Activated CD8-positive, alpha-beta memory T cell treated with anti-CD3 and anti-CD28 coated beads for 1 hour (primary cell): ENCODE measurements at regions not wholly inside any gene's neighbourhood (a gene's known extent, or its start where the extent isn't known, plus 50 kb on each side); places are given as distances from the start of the nearest gene placed in this dataset.
"Not testable (repeated sequence)": the region's sequence is repeated elsewhere in the genome, so short reads cannot be mapped to it uniquely, and the experiment has no call there.

Experiments used
- DNase-seq, 2 donors: peaks; one replicate each; pipeline ENCODE4 v3.0.0-alpha.2; 2020; ENCODE audit warnings: low read depth in 1 of 2; ENCODE audit errors: extremely low read depth in 1 of 2

- no peak for DNase-seq
Observed at GRCh38 chr5:175347931-175348330, 96.1 kb downstream of the DRD1 start.

DNA sequence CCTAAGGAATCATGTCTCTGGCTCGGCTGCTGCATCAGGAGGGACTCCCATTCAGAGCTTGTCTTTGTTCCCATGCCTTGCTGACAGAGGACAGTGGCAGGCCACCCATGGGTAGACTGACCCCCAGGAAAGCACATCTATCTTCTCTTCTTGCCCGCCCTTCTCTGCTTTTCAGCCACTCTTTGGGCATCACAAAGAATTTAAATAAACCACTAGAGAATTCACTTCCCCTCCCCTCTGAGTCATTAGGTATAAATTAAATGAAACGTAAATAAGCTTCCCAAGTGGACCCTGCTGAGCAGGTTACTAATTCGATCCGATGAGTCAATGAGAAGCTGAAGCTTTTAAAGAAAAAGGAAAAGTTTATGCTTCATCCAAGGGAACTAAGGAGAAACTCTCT lies 97.0 kb downstream of the DRD1 start:
- no peak for DNase-seq

DNA sequence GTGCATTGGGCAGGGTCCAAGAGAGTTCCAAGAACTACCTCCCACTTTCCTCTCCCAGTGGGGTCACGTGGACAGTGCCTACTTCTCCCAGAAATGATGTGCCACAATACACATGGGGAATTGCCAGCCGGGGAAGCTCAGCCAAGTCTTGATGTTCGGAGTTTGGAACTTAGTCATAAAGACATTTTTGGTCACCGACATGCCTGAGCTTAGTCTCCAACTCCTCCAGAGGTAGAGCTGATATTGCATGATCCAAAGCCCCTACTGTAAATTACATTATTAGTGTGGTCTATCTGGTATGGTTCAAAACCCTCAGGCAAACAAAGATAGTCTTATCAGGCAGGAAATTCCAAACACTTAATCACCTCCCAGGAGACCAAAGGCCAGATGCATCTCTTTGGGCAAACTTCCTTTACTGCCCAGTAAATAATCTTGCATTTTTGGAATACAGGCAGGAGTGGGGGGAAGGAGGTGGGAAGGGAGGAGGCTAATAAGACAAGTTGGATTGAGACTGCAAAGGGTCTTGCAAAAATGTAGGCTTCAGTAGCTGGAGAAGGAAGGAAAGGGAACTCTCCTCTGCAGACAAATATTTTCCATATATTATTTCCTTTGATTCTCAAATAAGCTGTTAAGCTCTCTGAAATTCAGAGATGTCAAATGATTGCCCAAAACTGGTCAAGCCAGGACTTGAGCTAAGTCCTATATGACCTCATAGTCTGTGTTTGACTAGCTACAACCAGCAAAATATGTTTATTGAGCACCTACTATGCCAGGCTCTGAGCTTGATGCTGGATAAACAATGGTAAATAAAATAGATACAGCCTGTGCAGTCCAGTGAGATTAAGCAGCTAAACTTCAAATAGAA lies 99.4 kb downstream of the DRD1 start:
- DNase-seq = no peak

- no peak for DNase-seq
Observed at GRCh38 chr5:175343308-175343707, 100.7 kb downstream of the DRD1 start.

DNA sequence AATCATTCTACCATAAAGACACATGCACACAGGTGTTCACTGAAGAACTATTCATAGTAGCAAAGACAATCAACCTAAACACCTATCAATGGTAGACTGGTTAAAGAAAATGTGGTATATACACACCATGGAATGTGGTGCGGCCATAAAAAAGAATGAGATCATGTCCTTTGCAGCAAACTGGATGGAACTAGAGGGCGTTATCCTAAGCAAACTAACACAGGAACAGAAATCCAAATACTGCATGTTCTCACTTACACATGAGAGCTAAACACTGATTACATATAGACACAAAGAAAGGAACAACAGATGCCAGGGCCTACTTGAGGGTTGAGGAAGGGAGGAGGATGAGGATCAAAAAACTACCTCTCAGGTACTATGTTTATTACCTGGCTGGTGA lies 103.8 kb downstream of the DRD1 start:
- no peak for DNase-seq

- DNase-seq = no peak
Observed at GRCh38 chr5:175337680-175338079, 106.3 kb downstream of the DRD1 start.

- no peak for DNase-seq
Observed at GRCh38 chr5:175336781-175337180, 107.2 kb downstream of the DRD1 start.

GRCh38 chr5:175335691-175336090 lies 108.3 kb downstream of the DRD1 start:
- no peak for DNase-seq

DNA sequence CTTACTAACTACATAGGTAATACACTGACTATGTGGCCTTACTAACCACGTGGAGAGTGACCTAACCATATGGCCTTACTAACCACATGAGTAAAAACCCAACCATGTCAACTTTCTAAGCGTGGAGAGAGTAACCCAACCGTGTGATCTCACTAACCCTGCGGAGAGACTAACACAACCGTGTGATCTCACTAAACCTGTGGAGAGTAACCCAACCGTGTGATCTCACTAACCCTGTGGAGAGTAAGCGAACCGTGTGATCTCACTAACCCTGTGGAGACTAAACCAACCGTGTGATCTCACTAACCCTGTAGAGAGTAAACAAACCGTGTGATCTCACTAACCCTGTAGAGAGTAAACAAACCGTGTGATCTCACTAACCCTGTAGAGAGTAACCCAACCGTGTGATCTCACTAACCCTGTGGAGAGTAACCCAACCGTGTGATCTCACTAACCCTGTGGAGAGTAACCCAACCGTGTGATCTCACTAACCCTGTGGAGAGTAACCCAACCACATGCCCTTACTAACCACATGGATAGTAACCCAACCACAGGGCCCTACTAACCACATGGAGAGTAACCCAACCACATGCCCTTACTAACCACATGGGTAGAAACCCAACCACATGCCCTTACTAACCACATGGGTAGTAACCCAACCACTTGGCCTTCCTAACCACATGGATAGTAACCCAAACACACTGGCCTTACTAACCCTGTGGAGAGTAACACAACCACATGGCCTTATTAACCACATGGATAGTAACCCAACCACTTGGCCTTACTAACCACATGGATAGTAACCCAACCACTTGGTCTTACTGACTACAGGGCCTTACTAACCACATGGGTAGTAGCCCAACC lies 112.6 kb downstream of the DRD1 start:
- DNase-seq = not testable (repeated sequence)

- DNase-seq = no peak
Observed at GRCh38 chr5:175329976-175330375, 114.0 kb downstream of the DRD1 start.

DNA sequence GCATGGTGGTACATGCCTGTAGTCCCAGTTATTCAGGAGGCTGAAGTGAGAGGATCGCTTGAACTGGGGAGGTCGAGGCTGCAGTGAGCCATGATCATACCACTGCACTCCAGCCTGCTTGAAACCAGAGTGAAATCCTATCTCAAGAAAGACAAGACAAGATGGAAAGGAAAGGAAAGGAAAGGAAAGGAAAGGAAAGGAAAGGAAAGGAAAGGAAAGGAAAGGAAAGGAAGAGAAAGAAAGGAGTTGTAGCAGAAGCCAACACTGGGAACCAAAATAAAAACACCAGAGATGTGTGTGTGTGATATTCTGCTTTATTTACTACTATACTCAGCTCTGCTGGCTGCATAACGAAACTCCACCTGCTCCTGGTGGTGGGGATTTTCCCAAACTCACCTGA lies 115.3 kb downstream of the DRD1 start:
- no peak for DNase-seq

DNA sequence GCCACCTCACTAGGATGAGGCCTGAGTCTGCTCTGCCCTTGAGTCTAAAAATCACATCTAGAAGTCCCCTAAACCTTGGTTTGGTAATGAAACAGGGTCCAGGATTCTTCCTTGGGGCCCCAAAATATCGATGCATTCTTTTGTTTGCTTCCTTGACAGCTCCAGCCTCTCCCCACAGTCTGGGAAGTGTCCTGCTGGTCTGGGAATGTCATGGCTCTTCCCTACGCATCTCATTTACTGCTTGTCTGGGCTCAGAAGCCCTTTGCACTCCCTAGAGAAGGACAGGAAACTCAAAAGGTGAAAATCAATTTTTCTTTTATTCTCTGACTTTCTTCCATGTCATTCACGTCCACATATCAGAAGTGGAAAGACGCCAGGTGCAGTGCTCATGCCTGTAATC lies 115.8 kb downstream of the DRD1 start:
- DNase-seq = no peak

- no peak for DNase-seq
Observed at GRCh38 chr5:175325681-175326080, 118.3 kb downstream of the DRD1 start.

- no peak for DNase-seq
Observed at GRCh38 chr5:175321927-175322532, 122.0 kb downstream of the DRD1 start.

DNA sequence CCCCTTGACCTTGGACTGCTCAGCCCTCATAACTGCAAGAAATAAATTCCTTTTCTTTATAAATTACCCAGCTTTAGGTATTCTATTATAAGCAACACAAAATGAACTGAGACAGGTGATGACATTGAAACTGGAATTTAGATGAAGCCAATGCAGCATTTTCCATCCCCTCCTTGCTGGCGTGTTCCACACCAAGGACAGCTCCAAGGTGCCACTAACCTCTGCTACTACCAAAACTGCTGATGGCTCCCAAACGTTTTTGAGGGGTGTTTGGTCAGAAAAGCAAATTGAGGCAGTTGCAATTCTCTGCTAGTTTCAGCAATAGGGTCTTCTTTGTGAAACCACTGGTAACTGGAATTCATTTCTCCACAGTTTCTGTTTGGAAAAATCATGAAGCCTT lies 124.8 kb downstream of the DRD1 start:
- no peak for DNase-seq

DNA sequence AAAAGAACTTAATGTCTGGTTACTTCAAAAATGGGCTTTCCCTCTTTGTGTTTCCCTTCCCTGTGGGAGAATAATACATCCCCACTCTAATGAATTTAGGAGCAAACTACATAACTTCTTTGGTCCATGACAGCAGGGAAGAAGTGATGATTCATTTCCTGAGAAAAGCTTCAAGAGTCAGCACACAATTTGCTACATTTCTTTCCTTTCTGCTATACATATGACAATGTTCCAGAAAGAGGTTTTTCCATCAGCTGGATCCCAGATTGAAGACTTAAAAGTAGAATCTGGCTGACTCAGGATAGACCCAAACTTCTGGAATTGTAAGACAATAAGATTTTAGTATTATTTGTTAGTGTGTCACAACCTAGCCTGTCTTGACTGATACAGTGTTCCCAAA lies 126.1 kb downstream of the DRD1 start:
- DNase-seq = no peak

GRCh38 chr5:175309218-175309810 lies 134.7 kb downstream of the DRD1 start:
- DNase-seq = no peak

DNA sequence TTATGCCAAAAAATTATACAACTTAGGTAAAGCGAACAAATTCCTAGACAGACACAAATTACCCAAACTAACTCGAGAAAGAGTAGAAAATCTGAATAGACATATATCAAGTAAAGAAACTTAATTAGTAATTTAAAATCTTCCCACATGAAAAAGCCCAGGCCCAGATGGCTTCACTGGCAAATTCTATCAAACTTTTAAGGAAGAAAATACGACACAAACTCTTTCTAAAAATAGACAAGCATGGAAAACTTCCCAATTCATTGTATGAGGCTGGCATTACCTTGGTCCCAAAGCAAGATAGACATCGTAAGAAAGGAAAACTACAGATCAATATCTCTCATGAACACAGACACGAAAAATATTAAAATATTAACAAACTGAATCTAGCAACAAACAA lies 135.3 kb downstream of the DRD1 start:
- DNase-seq = no peak

- no peak for DNase-seq
Observed at GRCh38 chr5:175306381-175306780, 137.6 kb downstream of the DRD1 start.

GRCh38 chr5:175305251-175305650 lies 138.7 kb downstream of the DRD1 start:
- DNase-seq = no peak

- no peak for DNase-seq
Observed at GRCh38 chr5:175290379-175290778, 153.6 kb downstream of the DRD1 start.
